PC-9 (cell line): ENCODE measurements at regions not wholly inside any gene's neighbourhood (a gene's known extent, or its start where the extent isn't known, plus 50 kb on each side); places are given as distances from the start of the nearest gene placed in this dataset.

Experiments used
- BruUV-seq: library from RNA; stranded (reverse); fragments of 400-500 nt; replicated peaks from 2 replicates; lab custom pipeline; 2021; lab: Mats Ljungman, UMichigan
- CTCF ChIA-PET: fragments of 300-600 bp; sonication (Branson Sonifier 250); formaldehyde crosslinking; loops from one replicate; lab custom pipeline; 2022; ENCODE audit warnings: antibody characterized with exemption; lab: Charles Lee
- POLR2A ChIA-PET: fragments of 300-600 bp; sonication (Branson Sonifier 250); formaldehyde crosslinking; loops from one replicate; lab custom pipeline; 2022; ENCODE audit warnings: antibody characterized with exemption; ENCODE audit not compliant: unreplicated experiment; lab: Charles Lee
- DNase-seq, 2 experiments: peaks; one replicate each; pipeline versions ENCODE4 v3.0.0 to v3.0.0-alpha.2; 2015 to 2022; ENCODE audit warnings: mixed read lengths in 1 of 2
- H2AFZ ChIP-seq: fragments of 200-600 bp; sonication (generic); 2 replicates; pipeline ENCODE4 v1.8.1; 2017; ENCODE audit warnings: antibody characterized with exemption
- H3F3A ChIP-seq: fragments of 200-600 bp; sonication (generic); 2 replicates; pipeline ENCODE4 v1.8.1; 2017; ENCODE audit warnings: antibody characterized with exemption, mild to moderate bottlenecking, low read depth; ENCODE audit not compliant: insufficient read depth
- H3K27ac ChIP-seq: fragments of 200-600 bp; sonication (generic); 2 replicates; pipeline ENCODE4 v1.6.1; 2016; ENCODE audit warnings: mixed run types
- H3K27me3 ChIP-seq: fragments of 200-600 bp; sonication (generic); 2 replicates; pipeline ENCODE4 v1.6.1; 2016; ENCODE audit warnings: low read depth, mixed run types; ENCODE audit not compliant: insufficient read depth
- H3K36me3 ChIP-seq: fragments of 200-600 bp; sonication (generic); 2 replicates; pipeline ENCODE4 v1.6.1; 2016; ENCODE audit warnings: low read depth, mixed run types
- H3K4me1 ChIP-seq: fragments of 200-600 bp; sonication (generic); replicated peaks from 2 replicates; pipeline ENCODE4 v1.6.1; 2016; ENCODE audit warnings: mixed run types; ENCODE audit not compliant: insufficient read depth
- H3K4me2 ChIP-seq: fragments of 200-600 bp; sonication (generic); 2 replicates; pipeline ENCODE4 v1.6.1; 2017; ENCODE audit warnings: mixed run types
- H3K4me3 ChIP-seq: fragments of 200-600 bp; sonication (generic); 2 replicates; pipeline ENCODE4 v1.6.1; 2016; ENCODE audit warnings: mixed run types
- H3K79me2 ChIP-seq: fragments of 200-600 bp; sonication (generic); 2 replicates; pipeline ENCODE4 v1.6.1; 2017; ENCODE audit warnings: low read depth, mixed run types
- H3K9me2 ChIP-seq: fragments of 200-600 bp; sonication (generic); 2 replicates; pipeline ENCODE4 v1.8.1; 2017; ENCODE audit warnings: mild to moderate bottlenecking; ENCODE audit not compliant: insufficient read depth
- H3K9me3 ChIP-seq: fragments of 200-600 bp; sonication (generic); 2 replicates; pipeline ENCODE4 v1.8.1; 2016; ENCODE audit warnings: low read depth; ENCODE audit not compliant: insufficient read depth
- H4K20me1 ChIP-seq: fragments of 200-600 bp; sonication (generic); 2 replicates; pipeline ENCODE4 v1.8.1; 2017; ENCODE audit not compliant: insufficient read depth
- CTCF ChIP-seq: fragments of 200-600 bp; sonication (generic); conservative IDR thresholded peaks from 2 replicates; pipeline ENCODE4 v1.6.1; 2017; ENCODE audit warnings: mixed run types, antibody characterized with exemption, mild to moderate bottlenecking, moderate library complexity
- EZH2 ChIP-seq: fragments of 200-600 bp; sonication (generic); IDR thresholded peaks from 2 replicates; pipeline ENCODE4 v1.8.0; 2017; ENCODE audit warnings: antibody characterized with exemption, low read depth
- intact Hi-C: fragments of 100-400 bp; cut with micrococcal nuclease; formaldehyde crosslinking; loops from one replicate; pipeline ENCODE4 v1.10.0; 2022; ENCODE audit not compliant: unreplicated experiment

GRCh38 chr3:28923994-28924393, 356.9 kb upstream of the RBMS3 start:
- no peak overlapping the region for H3K4me2 ChIP-seq
- DNase-seq: no peak
- H3K27me3 ChIP-seq: no peaks in the 10 kb centered on the region
- ChIA-PET CTCF (no interaction called here), POLR2A (no interaction called here)
- no peaks in the 10 kb centered on the region for H3K79me2 ChIP-seq
- no peaks in the 10 kb centered on the region for H3F3A ChIP-seq
- no peak for TF ChIP-seq EZH2
- TF ChIP-seq CTCF: no peak
- no peaks in the 10 kb centered on the region for H3K9me3 ChIP-seq
- intact Hi-C loops: no loop called here
- BruUV-seq: no TSS peak
- no peaks in the 10 kb centered on the region for H3K36me3 ChIP-seq
- no peak overlapping the region for H3K27ac ChIP-seq
- H3K4me3 ChIP-seq: no peak overlapping the region
- no peaks in the 10 kb centered on the region for H4K20me1 ChIP-seq
- H3K4me1 ChIP-seq: no peaks in the 10 kb centered on the region
- no peak overlapping the region for H2AFZ ChIP-seq
- H3K9me2 ChIP-seq: no peaks in the 10 kb centered on the region

- Histone ChIP-seq H3K9me2 (no peaks in the 10 kb centered on the region), H3K4me2 (no peak overlapping the region), H3F3A (no peaks in the 10 kb centered on the region), H4K20me1 (no peaks in the 10 kb centered on the region), H3K9me3 (no peaks in the 10 kb centered on the region), H2AFZ (no peak overlapping the region), H3K4me3 (no peak overlapping the region), H3K4me1 (no peaks in the 10 kb centered on the region), H3K27ac (no peak overlapping the region), H3K27me3 (no peaks in the 10 kb centered on the region), H3K79me2 (no peaks in the 10 kb centered on the region), H3K36me3 (no peaks in the 10 kb centered on the region)
- ChIA-PET POLR2A (no interaction called here), CTCF (no interaction called here)
- no TSS peak for BruUV-seq
- TF ChIP-seq EZH2: no peak
- TF ChIP-seq CTCF: no peak
- no peak for DNase-seq
- intact Hi-C loops: no loop called here
Observed at GRCh38 chr3:28924744-28925360, 356.0 kb upstream of the RBMS3 start.

GRCh38 chr3:28933337-28933736, 347.5 kb upstream of the RBMS3 start:
- Histone ChIP-seq H3K4me1 (no peaks in the 10 kb centered on the region), H3K9me3 (no peaks in the 10 kb centered on the region), H3K4me2 (no peak overlapping the region), H3K4me3 (no peak overlapping the region), H4K20me1 (no peaks in the 10 kb centered on the region), H3F3A (no peaks in the 10 kb centered on the region), H3K9me2 (no peaks in the 10 kb centered on the region), H3K79me2 (no peaks in the 10 kb centered on the region), H3K36me3 (no peaks in the 10 kb centered on the region), H3K27ac (no peak overlapping the region), H3K27me3 (no peaks in the 10 kb centered on the region), H2AFZ (no peak overlapping the region)
- DNase-seq: no peak
- ChIA-PET CTCF (no interaction called here), POLR2A (no interaction called here)
- intact Hi-C loops: no loop called here
- no peak for TF ChIP-seq EZH2
- no peak for TF ChIP-seq CTCF
- BruUV-seq: no TSS peak
